A172 (cell line): ENCODE measurements at regions not wholly inside any gene's neighbourhood (a gene's known extent, or its start where the extent isn't known, plus 50 kb on each side); places are given as distances from the start of the nearest gene placed in this dataset.

Experiments used
- DNase-seq: peaks from one replicate; pipeline ENCODE4 v3.0.0-alpha.2; 2015; ENCODE audit warnings: low spot score

DNA sequence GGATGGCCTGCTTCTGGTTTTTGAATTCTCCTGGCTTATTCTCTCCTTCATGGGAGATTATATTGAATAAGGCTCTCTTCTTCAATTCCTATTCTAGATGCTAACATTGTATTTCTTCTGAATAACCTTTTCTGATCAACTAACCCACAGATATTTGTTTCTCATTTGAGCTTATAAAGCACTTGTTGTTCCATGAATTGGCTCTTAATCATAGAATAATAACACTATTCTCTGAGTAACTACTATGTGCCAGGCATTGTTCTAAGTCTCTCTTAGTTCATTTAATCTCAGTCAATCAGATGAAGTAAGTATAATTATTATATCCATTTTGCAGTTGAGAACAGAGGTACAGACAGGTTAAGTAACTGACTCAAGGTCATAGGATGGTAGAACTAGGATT is 136.3 kb upstream of the MLIP start:
- no peak for DNase-seq

- no peak for DNase-seq
Measured at GRCh38 chr6:53975941-53976615, 135.2 kb upstream of the MLIP start.

DNA sequence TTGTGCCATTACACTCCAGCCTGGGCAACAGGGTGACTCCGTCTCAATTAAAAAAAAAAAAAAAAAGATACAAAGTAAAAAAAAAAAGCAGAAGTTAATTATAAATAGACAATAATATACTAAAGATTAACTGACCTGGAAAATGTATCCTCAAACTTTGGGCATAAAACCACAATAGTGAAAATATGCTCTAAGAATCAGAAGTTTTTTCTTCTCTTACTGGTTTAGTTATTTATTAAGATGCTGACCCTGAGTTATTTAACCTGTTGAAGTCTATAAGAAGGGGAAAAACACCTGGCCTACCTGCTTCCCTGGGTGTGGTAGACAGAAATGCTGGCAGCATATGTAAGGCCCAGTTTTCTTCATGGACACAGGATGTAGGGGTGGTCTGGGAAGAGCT is 133.7 kb upstream of the MLIP start:
- DNase-seq = no peak

GRCh38 chr6:53979468-53980067 is 131.7 kb upstream of the MLIP start:
- peak; percentile 41 for DNase-seq

- peak; percentile 55 for DNase-seq
Measured at GRCh38 chr6:53982366-53983050, 128.7 kb upstream of the MLIP start.

DNA sequence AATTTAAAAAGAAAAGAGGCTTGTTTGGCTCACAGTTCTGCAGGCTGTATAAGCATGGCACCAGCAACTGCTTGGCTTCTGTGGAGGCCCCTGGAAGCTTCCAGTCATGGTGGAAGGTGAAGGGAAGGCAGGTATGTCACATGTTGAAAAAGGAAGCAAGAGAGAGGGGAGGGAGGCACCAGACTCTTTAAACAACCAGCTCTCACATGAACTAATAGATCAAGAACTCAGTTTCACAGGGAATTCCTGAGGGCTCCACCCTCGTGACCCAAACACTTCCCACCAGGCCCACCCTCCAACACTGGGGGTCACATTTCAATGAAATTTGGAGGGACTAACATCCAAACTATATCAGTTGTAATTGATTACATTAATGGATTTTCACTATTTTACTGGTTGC is 127.9 kb upstream of the MLIP start:
- no peak for DNase-seq

DNA sequence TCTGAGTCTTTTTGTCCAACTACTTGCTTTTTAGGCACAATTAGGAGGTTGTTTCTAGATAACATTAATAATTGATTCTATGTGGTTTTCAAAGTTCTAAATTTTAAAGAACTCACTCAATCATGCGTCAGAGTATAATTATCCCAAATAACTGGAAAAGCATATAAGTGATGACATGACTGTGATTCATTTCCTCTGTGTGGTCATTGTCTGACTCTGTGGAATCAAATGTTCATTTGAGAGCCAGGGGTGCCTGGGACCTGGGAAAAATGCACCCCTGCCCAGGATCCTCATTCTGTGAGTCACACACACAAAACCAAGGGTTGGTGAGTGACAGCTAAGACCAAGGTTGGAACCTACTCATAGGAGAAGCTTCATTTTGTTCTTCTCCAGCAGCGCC is 127.1 kb upstream of the MLIP start:
- peak; percentile 95 for DNase-seq

- DNase-seq = no peak
Measured at GRCh38 chr6:53984581-53984980, 126.7 kb upstream of the MLIP start.

DNA sequence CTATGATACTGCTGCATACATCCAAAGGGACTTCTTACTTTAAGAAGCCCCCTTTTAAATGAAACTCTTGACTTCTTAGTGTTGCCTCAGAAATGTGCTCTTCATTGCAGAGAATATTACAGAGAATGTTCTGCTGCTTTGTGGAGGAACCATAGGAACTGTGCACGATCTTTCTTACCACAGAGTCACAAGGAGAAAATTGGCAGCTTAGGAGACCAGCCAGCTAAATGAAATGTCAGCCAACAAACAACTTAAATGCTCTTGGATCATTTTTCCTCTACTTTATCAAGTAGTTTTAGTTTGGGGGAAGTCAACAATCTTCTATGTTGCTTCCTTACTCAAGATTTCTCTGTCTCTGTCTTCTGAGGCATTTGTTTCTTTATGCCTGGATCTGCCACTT is 125.9 kb upstream of the MLIP start:
- no peak for DNase-seq

- DNase-seq = peak; percentile 62
Measured at GRCh38 chr6:53986165-53986720, 125.0 kb upstream of the MLIP start.

GRCh38 chr6:53986721-53987521 is 124.3 kb upstream of the MLIP start:
- DNase-seq = no peak

GRCh38 chr6:53987522-53987888 is 123.7 kb upstream of the MLIP start:
- DNase-seq = no peak

- DNase-seq = no peak
Measured at GRCh38 chr6:53989504-53989903, 121.7 kb upstream of the MLIP start.

DNA sequence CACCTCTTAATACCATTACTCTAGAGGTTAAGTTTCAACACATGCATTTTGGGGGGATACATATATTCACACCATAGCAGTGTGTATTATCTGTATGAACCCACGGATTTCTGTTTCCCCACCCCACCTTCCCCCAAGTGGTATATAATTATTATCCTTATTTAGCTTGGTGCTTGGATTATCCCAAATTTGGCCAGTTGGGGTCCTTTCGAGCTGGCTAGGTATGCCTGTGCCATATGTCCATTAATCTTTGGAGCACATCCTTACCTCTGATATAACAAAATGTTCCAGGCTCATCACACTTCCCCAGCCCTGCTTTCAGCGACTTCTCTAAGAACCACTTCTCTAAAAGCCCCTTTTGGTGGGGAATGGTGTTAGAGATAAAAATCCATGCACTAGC is 118.7 kb upstream of the MLIP start:
- no peak for DNase-seq

DNA sequence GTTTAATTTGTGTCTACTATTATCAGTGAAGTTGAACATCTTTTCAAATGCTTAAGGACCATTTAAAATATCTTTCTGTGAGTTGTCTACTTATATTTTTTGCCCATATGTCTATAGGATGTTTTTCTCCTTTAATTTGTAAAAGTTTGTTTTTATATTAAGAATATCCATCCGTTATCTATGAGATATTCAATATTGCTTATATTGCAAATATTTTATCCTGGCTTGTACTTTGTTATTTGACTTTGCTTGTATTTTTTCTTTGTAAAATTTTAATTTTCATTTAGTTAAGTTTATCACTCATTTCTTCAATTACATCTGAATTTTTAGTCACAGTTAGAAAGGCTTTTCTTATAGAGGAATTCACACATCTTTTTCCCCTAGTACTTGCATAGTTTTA is 117.0 kb upstream of the MLIP start:
- no peak for DNase-seq

GRCh38 chr6:53995935-53996334 is 115.3 kb upstream of the MLIP start:
- no peak for DNase-seq

- no peak for DNase-seq
Measured at GRCh38 chr6:53998303-53998702, 112.9 kb upstream of the MLIP start.

GRCh38 chr6:53999088-53999755 is 112.0 kb upstream of the MLIP start:
- DNase-seq = no peak

- DNase-seq = no peak
Measured at GRCh38 chr6:54002116-54002515, 109.1 kb upstream of the MLIP start.

DNA sequence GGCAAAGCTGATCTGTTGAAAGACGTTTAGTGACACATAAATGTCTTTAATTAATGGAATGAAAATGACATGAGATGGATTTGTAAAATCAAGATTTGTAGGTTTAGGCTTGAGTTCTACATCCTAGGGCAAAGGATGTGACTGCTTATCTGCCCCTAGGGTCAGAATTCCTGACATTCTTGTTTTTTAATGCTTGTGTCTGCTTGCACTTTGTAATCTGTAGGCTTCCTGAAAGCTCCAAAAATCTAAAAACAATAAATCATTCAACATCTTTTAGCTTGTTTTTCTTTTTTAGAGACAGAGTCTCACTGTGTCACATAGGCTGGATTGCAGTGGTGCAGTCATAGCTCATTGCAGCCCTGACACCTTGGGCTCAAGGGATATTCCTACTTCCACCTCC is 107.9 kb upstream of the MLIP start:
- DNase-seq = peak; percentile 29

- DNase-seq = no peak
Measured at GRCh38 chr6:54008589-54008988, 102.7 kb upstream of the MLIP start.
